IgD-negative memory B cell (primary cell): ENCODE measurements at regions not wholly inside any gene's neighbourhood (a gene's known extent, or its start where the extent isn't known, plus 50 kb on each side); places are given as distances from the start of the nearest gene placed in this dataset.

Source experiments
- H3K27ac Mint-ChIP-seq, 3 donors: one replicate each; pipeline ENCODE4 v1.8.0; 2020 to 2022; ENCODE audit warnings: mild to moderate bottlenecking in 3 of 3, mixed read lengths in 3 of 3, moderate library complexity in 1 of 3
- H3K27me3 Mint-ChIP-seq: one replicate; pipeline ENCODE4 v1.8.0; 2021; ENCODE audit warnings: mixed read lengths
- H3K36me3 Mint-ChIP-seq: one replicate; pipeline ENCODE4 v1.8.0; 2020; ENCODE audit warnings: mild to moderate bottlenecking, mixed read lengths
- H3K4me1 Mint-ChIP-seq, 3 donors: one replicate each; pipeline ENCODE4 v1.8.0; 2020 to 2022; ENCODE audit warnings: mixed read lengths in 3 of 3, mild to moderate bottlenecking in 1 of 3
- H3K4me3 Mint-ChIP-seq, 4 donors: one replicate each; pipeline ENCODE4 v1.8.0; 2020 to 2022; ENCODE audit warnings: mild to moderate bottlenecking in 4 of 4, mixed read lengths in 4 of 4, moderate library complexity in 3 of 4
- H3K9me3 Mint-ChIP-seq, 3 donors: one replicate each; pipeline ENCODE4 v1.8.0; 2020 to 2021; ENCODE audit warnings: mixed read lengths in 3 of 3, mild to moderate bottlenecking in 1 of 3

- Mint-ChIP-seq H3K27ac (no peak overlapping the region), H3K4me1 (no peaks in the 10 kb centered on the region), H3K27me3 (no peaks in the 10 kb centered on the region), H3K36me3 (no peaks in the 10 kb centered on the region), H3K4me3 (no peak overlapping the region), H3K9me3 (peaks cover 4 to 6% (median 6%) of the 10 kb centered on the region in 3 donors)
Observed at GRCh38 chr7:125412890-125413665, 483.5 kb upstream of the POT1 start.

GRCh38 chr7:125409921-125410320, 480.3 kb upstream of the POT1 start:
- peaks cover 0 to 2% (median 0%) of the 10 kb centered on the region in 3 donors for H3K4me1 Mint-ChIP-seq
- H3K27ac Mint-ChIP-seq = no peak overlapping the region
- no peak overlapping the region for H3K4me3 Mint-ChIP-seq
- peaks cover under 1 to 2% (median 1%) of the 10 kb centered on the region in 3 donors for H3K9me3 Mint-ChIP-seq
- H3K36me3 Mint-ChIP-seq = no peaks in the 10 kb centered on the region
- no peaks in the 10 kb centered on the region for H3K27me3 Mint-ChIP-seq

GRCh38 chr7:125406111-125406510, 476.5 kb upstream of the POT1 start:
- no peak overlapping the region for H3K4me3 Mint-ChIP-seq
- H3K27ac Mint-ChIP-seq = no peak overlapping the region
- H3K9me3 Mint-ChIP-seq = peaks cover 0 to 2% (median 2%) of the 10 kb centered on the region in 3 donors
- no peaks in the 10 kb centered on the region for H3K36me3 Mint-ChIP-seq
- no peaks in the 10 kb centered on the region for H3K27me3 Mint-ChIP-seq
- peaks cover 0 to 2% (median 0%) of the 10 kb centered on the region in 3 donors for H3K4me1 Mint-ChIP-seq

DNA sequence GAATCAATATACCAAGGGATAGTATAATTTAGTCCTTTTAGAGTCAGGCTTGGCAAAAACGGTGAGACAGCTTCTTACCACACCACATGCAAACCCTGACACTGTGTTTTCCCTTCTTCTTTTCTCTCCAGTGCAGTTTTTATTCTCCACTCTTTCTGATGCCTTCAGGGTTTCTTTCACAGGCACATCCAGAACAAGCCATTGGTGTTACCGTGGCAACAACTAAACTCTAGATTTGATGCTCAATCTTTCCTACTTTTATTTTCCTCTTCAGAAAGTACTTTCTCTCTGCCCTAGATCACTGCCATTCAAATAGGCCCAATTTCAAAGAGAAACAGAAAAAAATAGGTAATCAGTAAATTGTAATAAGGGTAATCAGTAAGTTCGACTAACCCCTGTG, 469.8 kb upstream of the POT1 start:
- Mint-ChIP-seq H3K9me3 (peaks cover 2 to 6% (median 3%) of the 10 kb centered on the region in 3 donors), H3K27me3 (no peaks in the 10 kb centered on the region), H3K27ac (no peak overlapping the region), H3K4me3 (no peak overlapping the region), H3K4me1 (no peaks in the 10 kb centered on the region), H3K36me3 (peaks cover 1% of the 10 kb centered on the region)

DNA sequence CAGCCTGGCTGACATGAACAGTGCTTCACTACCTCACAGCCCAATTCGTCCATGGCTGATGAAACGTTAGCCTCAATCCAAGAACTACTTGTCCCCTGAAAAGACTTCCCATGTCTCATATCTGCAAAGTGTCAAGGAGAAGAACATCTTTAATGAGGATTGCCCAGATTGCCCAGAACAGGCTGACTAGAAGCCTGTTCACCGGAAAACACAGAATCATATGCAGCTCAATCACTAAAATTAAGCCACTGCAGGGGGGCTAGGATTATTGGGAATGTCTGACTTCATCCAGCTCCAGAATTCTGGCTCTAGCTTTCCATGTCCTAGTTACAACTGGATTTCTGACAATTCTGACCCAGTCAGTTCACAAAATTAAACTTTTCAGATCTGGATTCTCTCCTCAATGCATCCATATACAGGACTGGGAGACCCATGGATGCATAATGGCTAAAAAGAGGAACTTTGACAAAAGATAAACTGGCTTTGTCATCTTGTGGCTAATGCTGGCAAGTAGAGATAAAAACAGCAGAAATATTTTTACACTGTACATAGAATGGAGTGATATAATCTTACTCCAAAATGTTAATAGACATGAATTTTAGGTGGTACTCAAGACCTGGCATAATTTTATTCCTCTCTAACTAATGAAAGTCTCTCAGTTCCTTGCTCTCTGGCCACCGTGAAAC, 467.0 kb upstream of the POT1 start:
- peaks cover 2 to 6% (median 3%) of the 10 kb centered on the region in 3 donors for H3K9me3 Mint-ChIP-seq
- H3K27me3 Mint-ChIP-seq = no peaks in the 10 kb centered on the region
- H3K27ac Mint-ChIP-seq = no peak overlapping the region
- no peak overlapping the region for H3K4me3 Mint-ChIP-seq
- peaks cover 1% of the 10 kb centered on the region for H3K36me3 Mint-ChIP-seq
- no peaks in the 10 kb centered on the region for H3K4me1 Mint-ChIP-seq

DNA sequence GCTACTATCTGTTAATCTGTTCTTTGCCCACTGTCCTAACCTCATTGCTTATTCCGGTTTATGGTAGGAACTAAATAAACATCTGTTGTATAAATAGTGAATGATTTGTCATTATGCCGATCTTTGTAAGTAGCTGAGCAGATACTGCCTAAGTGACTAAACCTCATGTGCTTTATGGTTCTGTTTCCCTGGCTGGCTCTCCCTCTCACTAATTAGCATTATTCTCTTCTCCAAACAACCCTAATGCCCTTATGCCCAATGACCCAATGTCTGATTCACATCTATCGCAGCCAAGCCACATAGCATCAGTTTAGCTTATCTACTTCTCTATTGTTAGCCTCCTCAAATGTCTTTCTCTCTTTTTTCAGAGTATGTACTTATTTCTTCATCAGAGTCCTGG, 462.3 kb upstream of the POT1 start:
- no peak overlapping the region for H3K4me3 Mint-ChIP-seq
- no peak overlapping the region for H3K27ac Mint-ChIP-seq
- no peaks in the 10 kb centered on the region for H3K27me3 Mint-ChIP-seq
- peaks cover 0 to 4% (median 3%) of the 10 kb centered on the region in 3 donors for H3K9me3 Mint-ChIP-seq
- H3K4me1 Mint-ChIP-seq = no peaks in the 10 kb centered on the region
- no peaks in the 10 kb centered on the region for H3K36me3 Mint-ChIP-seq

DNA sequence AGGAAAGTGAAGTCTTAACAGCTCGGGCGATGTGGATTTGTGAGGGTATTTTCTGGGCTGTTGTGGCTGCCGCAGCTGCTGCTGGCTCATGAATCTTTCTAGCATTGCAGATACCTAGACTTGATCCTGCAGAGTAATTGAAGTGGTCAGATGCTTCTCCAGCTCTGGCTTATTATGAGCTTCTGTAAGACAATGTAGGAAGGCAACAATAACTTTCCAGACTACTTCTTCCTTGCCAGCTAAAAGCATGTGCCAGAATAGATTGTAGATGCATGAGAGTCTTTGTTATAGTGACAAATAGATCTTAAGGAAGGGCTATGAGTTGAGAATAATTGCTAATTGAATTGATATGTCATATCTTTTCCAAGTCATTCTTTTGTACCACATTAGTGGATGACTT, 461.4 kb upstream of the POT1 start:
- no peaks in the 10 kb centered on the region for H3K27me3 Mint-ChIP-seq
- no peak overlapping the region for H3K4me3 Mint-ChIP-seq
- H3K36me3 Mint-ChIP-seq = no peaks in the 10 kb centered on the region
- H3K9me3 Mint-ChIP-seq = peaks cover 0 to 4% (median 3%) of the 10 kb centered on the region in 3 donors
- H3K4me1 Mint-ChIP-seq = no peaks in the 10 kb centered on the region
- H3K27ac Mint-ChIP-seq = no peak overlapping the region

- Mint-ChIP-seq H3K9me3 (peaks cover 0 to 12% (median 2%) of the 10 kb centered on the region in 3 donors), H3K27ac (no peak overlapping the region), H3K4me1 (no peaks in the 10 kb centered on the region), H3K4me3 (no peak overlapping the region), H3K27me3 (no peaks in the 10 kb centered on the region), H3K36me3 (no peaks in the 10 kb centered on the region)
Observed at GRCh38 chr7:125386211-125386610, 456.6 kb upstream of the POT1 start.

GRCh38 chr7:125383324-125383723, 453.7 kb upstream of the POT1 start:
- Mint-ChIP-seq H3K27ac (no peak overlapping the region), H3K9me3 (peaks cover 0 to 12% (median 0%) of the 10 kb centered on the region in 3 donors), H3K4me3 (no peak overlapping the region), H3K27me3 (no peaks in the 10 kb centered on the region), H3K4me1 (no peaks in the 10 kb centered on the region), H3K36me3 (peaks cover 1% of the 10 kb centered on the region)

DNA sequence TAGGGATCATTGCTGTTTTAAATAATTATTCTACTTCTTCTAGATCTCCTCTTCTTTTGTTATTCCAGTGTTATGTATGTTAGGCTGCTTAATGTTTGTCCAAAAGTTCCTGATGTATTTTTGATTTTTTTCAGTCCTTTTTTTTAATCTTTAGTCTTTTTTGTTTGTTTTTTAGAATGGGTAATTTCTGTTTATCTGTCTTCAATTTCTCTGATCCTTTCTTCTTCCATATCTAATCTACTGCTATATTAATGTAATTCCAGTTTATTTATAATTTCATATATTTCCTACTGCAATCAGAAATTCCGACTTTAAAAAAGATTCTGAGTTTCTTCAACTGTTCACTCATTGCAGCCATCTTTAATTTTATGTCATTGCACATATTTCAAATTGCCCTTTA, 452.8 kb upstream of the POT1 start:
- H3K9me3 Mint-ChIP-seq = peaks cover 0 to 12% (median 0%) of the 10 kb centered on the region in 3 donors
- H3K27me3 Mint-ChIP-seq = no peaks in the 10 kb centered on the region
- H3K4me1 Mint-ChIP-seq = peaks cover 0 to under 1% (median 0%) of the 10 kb centered on the region in 3 donors
- H3K36me3 Mint-ChIP-seq = peaks cover 1% of the 10 kb centered on the region
- H3K27ac Mint-ChIP-seq = no peak overlapping the region
- no peak overlapping the region for H3K4me3 Mint-ChIP-seq

DNA sequence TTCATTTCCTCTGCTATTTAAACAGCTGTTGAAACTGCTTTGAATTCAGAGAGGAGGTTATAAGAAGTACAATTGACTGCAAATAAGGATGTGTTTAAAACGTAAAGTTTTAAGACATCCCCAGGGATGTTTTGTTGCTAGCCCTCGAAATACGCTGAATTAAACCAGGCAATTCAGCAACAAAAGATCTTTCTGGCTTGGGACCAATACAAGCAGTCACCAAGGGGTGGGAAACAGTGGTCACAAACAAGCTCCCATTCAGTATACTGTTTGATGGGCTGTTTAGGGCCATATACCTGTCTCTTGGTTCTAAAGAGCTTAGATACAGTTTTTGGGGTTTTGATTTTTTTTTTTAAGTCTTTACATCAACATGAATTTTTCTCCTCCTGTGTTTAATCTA, 446.3 kb upstream of the POT1 start:
- no peak overlapping the region for H3K4me3 Mint-ChIP-seq
- peaks cover 0 to 2% (median 0%) of the 10 kb centered on the region in 3 donors for H3K4me1 Mint-ChIP-seq
- no peak overlapping the region for H3K27ac Mint-ChIP-seq
- H3K27me3 Mint-ChIP-seq = no peaks in the 10 kb centered on the region
- H3K9me3 Mint-ChIP-seq = no peaks in the 10 kb centered on the region
- peaks cover 1% of the 10 kb centered on the region for H3K36me3 Mint-ChIP-seq

GRCh38 chr7:125370502-125370901, 440.9 kb upstream of the POT1 start:
- no peaks in the 10 kb centered on the region for H3K4me1 Mint-ChIP-seq
- no peak overlapping the region for H3K4me3 Mint-ChIP-seq
- peaks cover 0 to 1% (median 0%) of the 10 kb centered on the region in 3 donors for H3K9me3 Mint-ChIP-seq
- no peaks in the 10 kb centered on the region for H3K36me3 Mint-ChIP-seq
- H3K27ac Mint-ChIP-seq = no peak overlapping the region
- H3K27me3 Mint-ChIP-seq = no peaks in the 10 kb centered on the region

DNA sequence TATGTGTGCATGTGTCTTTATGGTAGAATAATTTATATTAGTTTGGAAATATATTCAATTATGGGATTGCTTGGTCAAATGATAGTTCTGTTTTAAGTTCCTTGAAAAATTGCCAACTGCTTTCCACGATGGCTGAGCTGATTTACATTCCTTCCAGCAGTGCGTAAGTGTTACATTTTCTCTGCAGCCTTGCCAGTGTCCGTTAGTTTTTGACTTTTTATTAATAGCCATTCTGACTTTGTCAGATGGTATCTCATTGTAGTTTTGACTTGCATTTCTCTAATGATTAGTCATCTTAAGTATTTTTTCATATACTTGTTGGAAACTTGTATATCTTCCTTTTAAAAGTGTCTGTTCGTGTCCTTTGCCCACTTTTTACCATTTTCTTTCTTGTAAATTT, 434.2 kb upstream of the POT1 start:
- peak overlapping the region in 1 of 3 donors; percentile 6 for H3K27ac Mint-ChIP-seq
- H3K27me3 Mint-ChIP-seq = no peaks in the 10 kb centered on the region
- no peak overlapping the region for H3K4me3 Mint-ChIP-seq
- no peaks in the 10 kb centered on the region for H3K4me1 Mint-ChIP-seq
- peaks cover 2 to 5% (median 5%) of the 10 kb centered on the region in 3 donors for H3K9me3 Mint-ChIP-seq
- no peaks in the 10 kb centered on the region for H3K36me3 Mint-ChIP-seq

DNA sequence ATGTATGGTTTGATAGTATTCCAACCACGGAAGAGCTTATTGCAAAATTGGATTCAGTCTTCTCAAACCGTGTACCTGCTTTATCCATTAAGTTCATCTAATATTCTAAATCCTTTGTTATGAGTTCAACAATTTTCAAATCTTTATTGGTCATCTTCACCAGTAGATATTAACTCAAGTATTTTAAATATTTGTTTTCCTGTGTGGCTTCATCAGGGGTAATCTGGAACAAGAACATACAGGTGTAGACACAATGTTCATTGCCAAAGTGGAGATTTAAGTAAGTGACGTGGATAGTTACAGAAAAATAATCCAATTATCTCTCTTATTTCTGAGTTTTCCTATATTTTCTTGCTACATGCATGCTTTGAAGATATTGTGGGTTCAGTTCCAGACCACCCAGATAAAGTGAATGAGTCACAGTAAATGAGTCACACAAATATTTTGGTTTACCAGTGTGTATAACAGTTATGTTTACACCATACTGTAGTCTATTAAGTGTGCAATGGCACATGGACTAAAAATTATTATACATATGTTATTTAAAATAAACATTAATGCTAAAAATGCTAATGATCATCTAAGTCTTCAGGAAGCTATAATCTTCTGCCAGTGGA, 429.0 kb upstream of the POT1 start:
- Mint-ChIP-seq H3K9me3 (peaks cover 0 to 2% (median 0%) of the 10 kb centered on the region in 3 donors), H3K27me3 (no peaks in the 10 kb centered on the region), H3K4me3 (no peak overlapping the region), H3K27ac (no peak overlapping the region), H3K4me1 (no peaks in the 10 kb centered on the region), H3K36me3 (no peaks in the 10 kb centered on the region)

- Mint-ChIP-seq H3K4me3 (no peak overlapping the region), H3K4me1 (no peaks in the 10 kb centered on the region), H3K36me3 (no peaks in the 10 kb centered on the region), H3K9me3 (peaks cover 0 to 2% (median 0%) of the 10 kb centered on the region in 3 donors), H3K27me3 (no peaks in the 10 kb centered on the region), H3K27ac (no peak overlapping the region)
Observed at GRCh38 chr7:125357676-125358455, 428.2 kb upstream of the POT1 start.
